Neuronal stem cell (in vitro differentiated cells): ENCODE measurements at regions not wholly inside any gene's neighbourhood (a gene's known extent, or its start where the extent isn't known, plus 50 kb on each side); places are given as distances from the start of the nearest gene placed in this dataset.

Experiments used
- DNase-seq: peaks from one replicate; pipeline ENCODE4 v3.0.0-alpha.2; 2013; ENCODE audit warnings: low spot score
- H2AFZ ChIP-seq: one replicate; pipeline ENCODE4 v1.6.1; 2013; ENCODE audit warnings: mild to moderate bottlenecking, low read length, inconsistent platforms
- H2AK5ac ChIP-seq: 2 replicates; pipeline ENCODE4 v1.6.1; 2013; ENCODE audit warnings: low read depth, mild to moderate bottlenecking, inconsistent platforms, low read length, moderate library complexity, mixed read lengths
- H2BK120ac ChIP-seq: 2 replicates; pipeline ENCODE4 v1.6.1; 2013; ENCODE audit warnings: low read depth, mild to moderate bottlenecking, inconsistent platforms, low read length, moderate library complexity, mixed read lengths
- H2BK12ac ChIP-seq: one replicate; pipeline ENCODE4 v1.6.1; 2013; ENCODE audit warnings: low read length, inconsistent platforms
- H2BK15ac ChIP-seq: 2 replicates; pipeline ENCODE4 v1.6.1; 2013; ENCODE audit warnings: mild to moderate bottlenecking, low read length, inconsistent platforms, mixed read lengths
- H2BK5ac ChIP-seq: one replicate; pipeline ENCODE4 v1.6.1; 2013; ENCODE audit warnings: inconsistent platforms, mild to moderate bottlenecking, low read length, moderate library complexity
- H3K14ac ChIP-seq: one replicate; pipeline ENCODE4 v1.6.1; 2013; ENCODE audit warnings: low read length, inconsistent platforms
- H3K18ac ChIP-seq: 2 replicates; pipeline ENCODE4 v1.6.1; 2013; ENCODE audit warnings: low read length, inconsistent platforms
- H3K23ac ChIP-seq: 2 replicates; pipeline ENCODE4 v1.6.1; 2013; ENCODE audit warnings: low read depth, mild to moderate bottlenecking, mixed read lengths, low read length, inconsistent platforms; ENCODE audit not compliant: poor library complexity
- H3K27ac ChIP-seq: replicated peaks from 3 replicates; pipeline ENCODE4 v1.5.1; 2013; ENCODE audit warnings: low read length, inconsistent platforms
- H3K27me3 ChIP-seq, 3 experiments: 2 replicates each; pipeline ENCODE4 v1.6.1; 2013; ENCODE audit warnings: low read length in 3 of 3, mild to moderate bottlenecking in 2 of 3, inconsistent platforms in 1 of 3, low read depth in 1 of 3, mixed read lengths in 1 of 3, moderate library complexity in 1 of 3; ENCODE audit not compliant: control insufficient read depth in 3 of 3, insufficient read depth in 3 of 3
- H3K36me3 ChIP-seq, 2 donors: replicated peaks in 1 of 2; 2 replicates each; pipeline ENCODE4 v1.6.1; 2013; ENCODE audit warnings: low read length in 2 of 2; ENCODE audit not compliant: control insufficient read depth in 2 of 2, insufficient read depth in 2 of 2
- H3K4ac ChIP-seq: 2 replicates; pipeline ENCODE4 v1.6.1; 2013; ENCODE audit warnings: inconsistent platforms, mild to moderate bottlenecking, low read length, moderate library complexity
- H3K4me1 ChIP-seq, 2 donors: 1 replicate in 1 of 2; 2 replicates in 1 of 2; pipeline ENCODE4 v1.6.1; 2013; ENCODE audit warnings: low read length in 2 of 2, low read depth in 1 of 2; ENCODE audit not compliant: control insufficient read depth in 2 of 2, insufficient read depth in 1 of 2
- H3K4me2 ChIP-seq: one replicate; pipeline ENCODE4 v1.6.1; 2013; ENCODE audit warnings: mild to moderate bottlenecking, low read length, inconsistent platforms; ENCODE audit not compliant: insufficient read depth, poor library complexity, severe bottlenecking
- H3K4me3 ChIP-seq, 2 donors: 2 replicates each; pipeline ENCODE4 v1.5.1; 2013; ENCODE audit warnings: low read length in 2 of 2, mild to moderate bottlenecking in 2 of 2, inconsistent platforms in 1 of 2, moderate library complexity in 1 of 2
- H3K79me1 ChIP-seq: one replicate; pipeline ENCODE4 v1.6.1; 2013; ENCODE audit warnings: low read depth, mild to moderate bottlenecking, inconsistent platforms, low read length, moderate library complexity
- H3K9ac ChIP-seq: one replicate; pipeline ENCODE4 v1.6.1; 2013; ENCODE audit warnings: mild to moderate bottlenecking, low read depth, low read length, inconsistent platforms; ENCODE audit not compliant: poor library complexity
- H3K9me3 ChIP-seq, 2 donors: replicated peaks in 1 of 2; 2 replicates each; pipeline versions ENCODE3 to v1.6.1; 2013; ENCODE audit warnings: low read length in 2 of 2, mild to moderate bottlenecking in 2 of 2, inconsistent platforms in 1 of 2, low read depth in 1 of 2, mixed read lengths in 1 of 2, moderate library complexity in 1 of 2; ENCODE audit not compliant: control insufficient read depth in 2 of 2, insufficient read depth in 1 of 2
- H4K8ac ChIP-seq: one replicate; pipeline ENCODE4 v1.6.1; 2013; ENCODE audit warnings: low read depth, mild to moderate bottlenecking, inconsistent platforms, low read length, moderate library complexity
- H4K91ac ChIP-seq: one replicate; pipeline ENCODE4 v1.6.1; 2013; ENCODE audit warnings: low read length, low read depth, mild to moderate bottlenecking, inconsistent platforms; ENCODE audit not compliant: poor library complexity
- WGBS, 2 donors: extraction: QIAGEN DNeasy Blood & Tissue Kit; methylation state at CpG; one replicate each; pipeline ENCODE4 v1.1.7; 2013; ENCODE audit warnings: missing lambda C conversion rate in 2 of 2, mixed read lengths in 1 of 2; ENCODE audit not compliant: insufficient read length in 2 of 2, insufficient replicate concordance in 1 of 2; ENCODE audit errors: extremely low coverage in 2 of 2; 5-methylcytosine and 5-hydroxymethylcytosine counted together

GRCh38 chr1:99133756-99134500 lies 129.3 kb upstream of the PLPPR5 start:
- H4K91ac ChIP-seq, result no peak overlapping the region
- DNase-seq, result no peak
- no peak overlapping the region for H2BK5ac ChIP-seq
- H3K4me1 ChIP-seq, result no peaks in the 10 kb centered on the region
- no peak overlapping the region for H2AK5ac ChIP-seq
- no peaks in the 10 kb centered on the region for H3K36me3 ChIP-seq
- H2BK120ac ChIP-seq, result no peak overlapping the region
- no peak overlapping the region for H3K4ac ChIP-seq
- no peak overlapping the region for H3K4me3 ChIP-seq
- no peaks in the 10 kb centered on the region for H3K27me3 ChIP-seq
- H3K4me2 ChIP-seq, result no peak overlapping the region
- H4K8ac ChIP-seq, result no peak overlapping the region
- no peak overlapping the region for H2BK12ac ChIP-seq
- WGBS, 2 donors, result no CpG with 5 or more reads among the region's 3 CpGs
- H3K27ac ChIP-seq, result no peak overlapping the region
- H2AFZ ChIP-seq, result no peak overlapping the region
- no peak overlapping the region for H3K9ac ChIP-seq
- H3K23ac ChIP-seq, result no peak overlapping the region
- H3K79me1 ChIP-seq, result no peaks in the 10 kb centered on the region
- no peak overlapping the region for H2BK15ac ChIP-seq
- H3K9me3 ChIP-seq, result no peaks in the 10 kb centered on the region
- H3K14ac ChIP-seq, result no peak overlapping the region
- no peak overlapping the region for H3K18ac ChIP-seq

GRCh38 chr1:99137554-99138206 lies 126.6 kb upstream of the PLPPR4 start:
- no peak overlapping the region for H4K91ac ChIP-seq
- no peak for DNase-seq
- H3K4me1 ChIP-seq, result no peaks in the 10 kb centered on the region
- no peak overlapping the region for H2BK5ac ChIP-seq
- H2BK12ac ChIP-seq, result no peak overlapping the region
- no peak overlapping the region for H3K27ac ChIP-seq
- H2BK120ac ChIP-seq, result no peak overlapping the region
- no peak overlapping the region for H3K18ac ChIP-seq
- H3K36me3 ChIP-seq, result no peaks in the 10 kb centered on the region
- no peak overlapping the region for H4K8ac ChIP-seq
- no peak overlapping the region for H2AK5ac ChIP-seq
- no CpG with 5 or more reads among the region's 1 CpG for WGBS, 2 donors
- H3K9me3 ChIP-seq, result no peaks in the 10 kb centered on the region
- H3K9ac ChIP-seq, result no peak overlapping the region
- H2AFZ ChIP-seq, result no peak overlapping the region
- H3K4me3 ChIP-seq, result no peak overlapping the region
- H3K79me1 ChIP-seq, result no peaks in the 10 kb centered on the region
- no peak overlapping the region for H3K4ac ChIP-seq
- no peak overlapping the region for H3K4me2 ChIP-seq
- H3K27me3 ChIP-seq, result no peaks in the 10 kb centered on the region
- no peak overlapping the region for H3K23ac ChIP-seq
- H2BK15ac ChIP-seq, result no peak overlapping the region
- H3K14ac ChIP-seq, result no peak overlapping the region

- Histone ChIP-seq H4K91ac (no peak overlapping the region), H3K4me2 (no peak overlapping the region), H3K23ac (no peak overlapping the region), H2BK120ac (no peak overlapping the region), H3K27ac (no peak overlapping the region), H3K18ac (no peak overlapping the region), H3K79me1 (no peaks in the 10 kb centered on the region), H3K27me3 (no peaks in the 10 kb centered on the region), H3K36me3 (no peaks in the 10 kb centered on the region), H2BK5ac (no peak overlapping the region), H3K4ac (no peak overlapping the region), H3K4me1 (no peaks in the 10 kb centered on the region), H2BK15ac (no peak overlapping the region), H3K4me3 (no peak overlapping the region), H2BK12ac (no peak overlapping the region), H4K8ac (no peak overlapping the region), H3K9me3 (no peaks in the 10 kb centered on the region), H3K14ac (no peak overlapping the region), H2AK5ac (no peak overlapping the region), H2AFZ (no peak overlapping the region), H3K9ac (no peak overlapping the region)
- DNase-seq, result no peak
- WGBS, 2 donors, result no CpG with 5 or more reads among the region's 11 CpGs
These were observed 124.4 kb upstream of the PLPPR4 start for GRCh38 chr1:99139876-99140275.

GRCh38 chr1:99146129-99146848 lies 118.0 kb upstream of the PLPPR4 start:
- H3K9ac ChIP-seq, result no peak overlapping the region
- no peak for DNase-seq
- H4K8ac ChIP-seq, result no peak overlapping the region
- H3K4me3 ChIP-seq, result peak overlapping the region in 1 of 2 donors; percentile 42
- no peak overlapping the region for H2BK120ac ChIP-seq
- H3K27ac ChIP-seq, result no peak overlapping the region
- H3K4ac ChIP-seq, result no peak overlapping the region
- H3K14ac ChIP-seq, result peak overlapping the region; percentile 63
- H2BK15ac ChIP-seq, result peak overlapping the region; percentile 37
- H4K91ac ChIP-seq, result no peak overlapping the region
- H3K27me3 ChIP-seq, result peaks cover 0 to 2% (median 0%) of the 10 kb centered on the region in 3 experiments
- H2BK5ac ChIP-seq, result no peak overlapping the region
- no peaks in the 10 kb centered on the region for H3K36me3 ChIP-seq
- H3K23ac ChIP-seq, result peak overlapping the region; percentile 65
- H3K18ac ChIP-seq, result peak overlapping the region; percentile 74
- H3K79me1 ChIP-seq, result no peaks in the 10 kb centered on the region
- H3K4me1 ChIP-seq, result no peaks in the 10 kb centered on the region
- no peaks in the 10 kb centered on the region for H3K9me3 ChIP-seq
- no peak overlapping the region for H2AK5ac ChIP-seq
- no peak overlapping the region for H2AFZ ChIP-seq
- H2BK12ac ChIP-seq, result no peak overlapping the region
- WGBS, 2 donors, result no CpG with 5 or more reads among the region's 15 CpGs
- no peak overlapping the region for H3K4me2 ChIP-seq
